IMR-90 (cell line): ENCODE measurements at regions not wholly inside any gene's neighbourhood (a gene's known extent, or its start where the extent isn't known, plus 50 kb on each side); places are given as distances from the start of the nearest gene placed in this dataset.

ENCODE experiments used
- ATAC-seq: fragments of 200-7000 bp; cut with Tn5 transposase; 2 replicates; pipeline ENCODE4 v1.9.1; 2020; ENCODE audit warnings: low read depth, mild to moderate bottlenecking, moderate library complexity
- BruUV-seq: library from RNA; stranded (reverse); fragments of 400-500 nt; replicated peaks from 2 replicates; lab custom pipeline; 2021; lab: Mats Ljungman, UMichigan
- CTCF ChIA-PET: fragments of 300-600 bp; formaldehyde crosslinking; extraction: SDS; loops from one replicate; lab custom pipeline; 2021; ENCODE audit warnings: antibody characterized with exemption; lab: Yijun Ruan, JAX
- POLR2A ChIA-PET: fragments of 300-600 bp; sonication (Branson Sonifier 250); formaldehyde crosslinking; loops from one replicate; lab custom pipeline; 2022; ENCODE audit warnings: antibody characterized with exemption; ENCODE audit not compliant: unreplicated experiment; lab: Charles Lee
- DNase-seq: peaks from one replicate; pipeline ENCODE4 v3.0.0; 2013
- H2AFZ ChIP-seq: replicated peaks from 2 replicates; pipeline ENCODE3; 2013; ENCODE audit warnings: low read length, mild to moderate bottlenecking; ENCODE audit not compliant: poor library complexity
- H2AK5ac ChIP-seq: 2 replicates; pipeline ENCODE4 v1.6.1; 2013; ENCODE audit warnings: low read depth, low read length, inconsistent platforms
- H2AK9ac ChIP-seq: replicated peaks from 2 replicates; pipeline ENCODE3; 2013; ENCODE audit warnings: mild to moderate bottlenecking, low read depth, low read length, moderate library complexity; ENCODE audit not compliant: poor library complexity
- H2BK120ac ChIP-seq: 2 replicates; pipeline ENCODE4 v1.6.1; 2013; ENCODE audit warnings: low read depth, low read length, inconsistent platforms
- H2BK15ac ChIP-seq: 3 replicates; pipeline ENCODE4 v1.6.1; 2013; ENCODE audit warnings: low read depth, low read length, inconsistent platforms
- H2BK20ac ChIP-seq: 2 replicates; pipeline ENCODE4 v1.6.1; 2013; ENCODE audit warnings: low read depth, mild to moderate bottlenecking, inconsistent platforms, low read length, moderate library complexity
- H2BK5ac ChIP-seq: 2 replicates; pipeline ENCODE4 v1.6.1; 2013; ENCODE audit warnings: mild to moderate bottlenecking, low read depth, low read length, inconsistent platforms; ENCODE audit not compliant: poor library complexity, severe bottlenecking
- H3K14ac ChIP-seq: replicated peaks from 2 replicates; pipeline ENCODE4 v1.6.1; 2013; ENCODE audit warnings: low read depth, low read length, inconsistent platforms
- H3K18ac ChIP-seq: 2 replicates; pipeline ENCODE4 v1.6.1; 2013; ENCODE audit warnings: low read depth, low read length, control low read depth
- H3K23ac ChIP-seq: 2 replicates; pipeline ENCODE4 v1.6.1; 2013; ENCODE audit warnings: low read depth, low read length, inconsistent platforms
- H3K27ac ChIP-seq: 2 replicates; pipeline ENCODE4 v1.5.1; 2013; ENCODE audit warnings: mild to moderate bottlenecking, control low read depth, low read length; ENCODE audit not compliant: insufficient read depth
- H3K27me3 ChIP-seq: 2 replicates; pipeline ENCODE4 v1.6.1; 2013; ENCODE audit warnings: low read length; ENCODE audit not compliant: control insufficient read depth, insufficient read depth
- H3K36me3 ChIP-seq: 2 replicates; pipeline ENCODE4 v1.6.1; 2013; ENCODE audit warnings: low read length, mixed read lengths; ENCODE audit not compliant: control insufficient read depth, insufficient read depth
- H3K4ac ChIP-seq: 2 replicates; pipeline ENCODE4 v1.6.1; 2013; ENCODE audit warnings: low read depth, low read length, inconsistent platforms
- H3K4me1 ChIP-seq: 2 replicates; pipeline ENCODE4 v1.6.1; 2013; ENCODE audit warnings: low read length, mixed read lengths; ENCODE audit not compliant: control insufficient read depth, insufficient read depth
- H3K4me2 ChIP-seq: 2 replicates; pipeline ENCODE4 v1.6.1; 2013; ENCODE audit warnings: low read depth, mild to moderate bottlenecking, control low read depth, low read length, moderate library complexity
- H3K4me3 ChIP-seq: 2 replicates; pipeline ENCODE4 v1.5.1; 2013; ENCODE audit warnings: low read depth, mild to moderate bottlenecking, control low read depth, low read length, moderate library complexity; ENCODE audit not compliant: insufficient read depth
- H3K56ac ChIP-seq: 2 replicates; pipeline ENCODE4 v1.6.1; 2013; ENCODE audit warnings: low read length, inconsistent platforms; ENCODE audit not compliant: insufficient read depth; ENCODE audit errors: extremely low read depth
- H3K79me1 ChIP-seq, 2 experiments: 2 replicates each; pipeline ENCODE4 v1.6.1; 2013; ENCODE audit warnings: low read length in 2 of 2, inconsistent platforms in 1 of 2, low read depth in 1 of 2
- H3K9ac ChIP-seq: 2 replicates; pipeline ENCODE4 v1.6.1; 2013; ENCODE audit warnings: low read depth, low read length, control low read depth
- H3K9me1 ChIP-seq: 2 replicates; pipeline ENCODE4 v1.6.1; 2013; ENCODE audit warnings: low read length, inconsistent platforms; ENCODE audit not compliant: insufficient read depth
- H3K9me3 ChIP-seq: 2 replicates; pipeline ENCODE4 v1.6.1; 2013; ENCODE audit warnings: low read length; ENCODE audit not compliant: control insufficient read depth, insufficient read depth
- H4K20me1 ChIP-seq: 2 replicates; pipeline ENCODE4 v1.6.1; 2013; ENCODE audit warnings: low read length, inconsistent platforms; ENCODE audit not compliant: insufficient read depth
- H4K5ac ChIP-seq: 2 replicates; pipeline ENCODE4 v1.6.1; 2013; ENCODE audit warnings: mild to moderate bottlenecking, low read depth, low read length, control low read depth
- H4K8ac ChIP-seq, 2 experiments: 2 replicates each; pipeline ENCODE4 v1.6.1; 2013; ENCODE audit warnings: low read depth in 2 of 2, low read length in 2 of 2, control low read depth in 1 of 2, inconsistent platforms in 1 of 2
- H4K91ac ChIP-seq: 2 replicates; pipeline ENCODE4 v1.6.1; 2013; ENCODE audit warnings: low read depth, low read length, inconsistent platforms; ENCODE audit not compliant: insufficient read depth
- NFE2L2 ChIP-seq: fragments of 150-350 bp; IDR thresholded peaks from 2 replicates; pipeline ENCODE4 v1.6.1; 2016; ENCODE audit warnings: low read depth, mild to moderate bottlenecking, low read length
- POLR2A ChIP-seq: IDR thresholded peaks from 2 replicates; pipeline ENCODE4 v1.6.1; 2012; ENCODE audit warnings: mild to moderate bottlenecking, low read depth, low read length
- SMC3 ChIP-seq: fragments of 150-350 bp; IDR thresholded peaks from 2 replicates; pipeline ENCODE4 v1.6.1; 2016; ENCODE audit warnings: low read depth, mild to moderate bottlenecking, antibody characterized with exemption, low read length, moderate library complexity
- WGBS, 2 experiments: methylation state at CpG; one replicate each; pipeline versions ENCODE4 v1.1.5 to v1.1.7; 2013; ENCODE audit warnings: missing lambda C conversion rate in 2 of 2; ENCODE audit not compliant: insufficient read length in 1 of 2; ENCODE audit errors: extremely low coverage in 2 of 2; 5-methylcytosine and 5-hydroxymethylcytosine counted together
- dilution Hi-C: fragments of 300-500 bp; cut with HindIII; formaldehyde crosslinking; loops from one replicate; pipeline ENCODE4 v1.14.3; 2018; ENCODE audit warnings: low sequenced_read_pairs; ENCODE audit not compliant: unreplicated experiment
- in situ Hi-C: fragments of 300-500 bp; cut with MboI; formaldehyde crosslinking; loops from 3 replicates; pipeline ENCODE4 v1.14.3; 2019; ENCODE audit warnings: low sequenced_read_pairs, inconsistent platforms, mixed read lengths
- intact Hi-C: fragments of 100-400 bp; cut with micrococcal nuclease; formaldehyde crosslinking; loops from 2 replicates; pipeline ENCODE4 v1.10.0; 2022
- TF ChIP-seq, protein P1 (sequence below): fragments of 150-350 bp; IDR thresholded peaks from 2 replicates; pipeline ENCODE4 v1.6.1; 2016; ENCODE audit warnings: low read depth, mild to moderate bottlenecking, low read length, moderate library complexity, borderline replicate concordance
- TF ChIP-seq, protein P2 (sequence below): fragments of 150-350 bp; IDR thresholded peaks from 2 replicates; pipeline ENCODE4 v1.6.1; 2017; ENCODE audit warnings: mild to moderate bottlenecking, antibody characterized with exemption, low read length, low read depth

DNA sequence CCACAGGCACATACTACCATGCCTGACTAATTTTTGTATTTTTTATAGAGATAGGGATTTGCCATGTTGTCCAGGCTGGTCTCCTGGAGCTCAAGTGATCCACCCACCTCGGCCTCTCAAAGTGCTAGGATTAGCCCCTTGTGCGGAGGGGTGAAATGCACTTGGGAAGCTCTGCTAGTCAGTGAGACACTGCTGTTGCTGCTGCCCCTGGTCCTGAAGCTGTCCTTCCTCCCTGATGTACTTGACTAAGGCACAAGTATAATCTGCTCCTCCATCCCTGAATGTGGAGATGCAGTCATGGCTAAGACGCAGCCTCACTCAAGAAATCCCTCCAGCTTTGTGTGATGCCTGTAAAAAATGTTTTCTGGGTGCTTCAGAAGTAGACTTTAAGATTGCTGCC is 124.5 kb downstream of the KCTD15 start:
- H2AK5ac ChIP-seq: no peak overlapping the region
- no peak overlapping the region for H3K23ac ChIP-seq
- no peak for ATAC-seq
- no peaks in the 10 kb centered on the region for H4K20me1 ChIP-seq
- intact Hi-C loops: no loop called here
- H3K79me1 ChIP-seq: no peaks in the 10 kb centered on the region
- no peak overlapping the region for H4K8ac ChIP-seq
- H3K9me3 ChIP-seq: no peaks in the 10 kb centered on the region
- in situ Hi-C loops: no loop called here
- no peak overlapping the region for H4K5ac ChIP-seq
- no peak overlapping the region for H4K91ac ChIP-seq
- H3K4me3 ChIP-seq: no peak overlapping the region
- CTCF ChIA-PET: interaction anchor here (0.7 kb wide), 1 partner anchor 34 kb away, joined by 3 read pairs; no protein-coding TSS in a partner anchor
- no peak overlapping the region for H3K14ac ChIP-seq
- H3K9me1 ChIP-seq: no peaks in the 10 kb centered on the region
- H3K56ac ChIP-seq: no peak overlapping the region
- no peak overlapping the region for H2AFZ ChIP-seq
- POLR2A ChIA-PET: no interaction called here
- H3K27me3 ChIP-seq: no peaks in the 10 kb centered on the region
- TF ChIP-seq, protein P1, sequence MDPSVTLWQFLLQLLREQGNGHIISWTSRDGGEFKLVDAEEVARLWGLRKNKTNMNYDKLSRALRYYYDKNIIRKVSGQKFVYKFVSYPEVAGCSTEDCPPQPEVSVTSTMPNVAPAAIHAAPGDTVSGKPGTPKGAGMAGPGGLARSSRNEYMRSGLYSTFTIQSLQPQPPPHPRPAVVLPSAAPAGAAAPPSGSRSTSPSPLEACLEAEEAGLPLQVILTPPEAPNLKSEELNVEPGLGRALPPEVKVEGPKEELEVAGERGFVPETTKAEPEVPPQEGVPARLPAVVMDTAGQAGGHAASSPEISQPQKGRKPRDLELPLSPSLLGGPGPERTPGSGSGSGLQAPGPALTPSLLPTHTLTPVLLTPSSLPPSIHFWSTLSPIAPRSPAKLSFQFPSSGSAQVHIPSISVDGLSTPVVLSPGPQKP: no peak
- TF ChIP-seq POLR2A (no peak), NFE2L2 (no peak), SMC3 (no peak)
- TF ChIP-seq, protein P2, sequence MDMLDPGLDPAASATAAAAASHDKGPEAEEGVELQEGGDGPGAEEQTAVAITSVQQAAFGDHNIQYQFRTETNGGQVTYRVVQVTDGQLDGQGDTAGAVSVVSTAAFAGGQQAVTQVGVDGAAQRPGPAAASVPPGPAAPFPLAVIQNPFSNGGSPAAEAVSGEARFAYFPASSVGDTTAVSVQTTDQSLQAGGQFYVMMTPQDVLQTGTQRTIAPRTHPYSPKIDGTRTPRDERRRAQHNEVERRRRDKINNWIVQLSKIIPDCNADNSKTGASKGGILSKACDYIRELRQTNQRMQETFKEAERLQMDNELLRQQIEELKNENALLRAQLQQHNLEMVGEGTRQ: no peak
- no peak overlapping the region for H2BK20ac ChIP-seq
- H2AK9ac ChIP-seq: no peak overlapping the region
- no peaks in the 10 kb centered on the region for H3K4me1 ChIP-seq
- no peak overlapping the region for H2BK15ac ChIP-seq
- no peak overlapping the region for H3K4me2 ChIP-seq
- no peak overlapping the region for H3K4ac ChIP-seq
- BruUV-seq: no TSS peak
- H3K18ac ChIP-seq: no peak overlapping the region
- dilution Hi-C loops: no loop called here
- no peak overlapping the region for H2BK5ac ChIP-seq
- H3K27ac ChIP-seq: no peak overlapping the region
- no peak overlapping the region for H3K9ac ChIP-seq
- no peak overlapping the region for H2BK120ac ChIP-seq
- H3K36me3 ChIP-seq: no peaks in the 10 kb centered on the region
- DNase-seq: no peak
- no CpG with 5 or more reads among the region's 3 CpGs for WGBS, 2 experiments
